ENCODE measurements at regions not wholly inside any gene's neighbourhood (a gene's known extent, or its start where the extent isn't known, plus 50 kb on each side); places are given as distances from the start of the nearest gene placed in this dataset.
"Not testable (repeated sequence)": the region's sequence is repeated elsewhere in the genome, so short reads cannot be mapped to it uniquely, and the experiment has no call there.

GRCh38 chr15:69876064-69876940, 221.4 kb downstream of the TLE3 start:
- Histone ChIP-seq H2AFZ (no peak overlapping the region), H3K4me2 (ENCODE audit: low read length) (no peak overlapping the region), H3K27me3 (ENCODE audit: control insufficient read depth, insufficient read depth, low read length) (no peaks in the 10 kb centered on the region), H3K9ac (no peak overlapping the region), H3K36me3 (ENCODE audit: control insufficient read depth, insufficient read depth, low read length) (no peaks in the 10 kb centered on the region), H3K27ac (no peak overlapping the region), H3K4me1 (no peaks in the 10 kb centered on the region), H3K4me3 (ENCODE audit: low read depth, low read length) (no peak overlapping the region), H3K79me2 (no peaks in the 10 kb centered on the region), H3K9me3 (ENCODE audit: control insufficient read depth, low read length) (no peaks in the 10 kb centered on the region)
- TF ChIP-seq CTCF (IDR thresholded peaks at IDR 0.05), result no peak

- H3K4me3 ChIP-seq (ENCODE audit: low read depth, low read length); H3K4me2 ChIP-seq (ENCODE audit: low read length); H3K27ac ChIP-seq; H3K36me3 ChIP-seq (ENCODE audit: control insufficient read depth, insufficient read depth, low read length); H3K9me3 ChIP-seq (ENCODE audit: control insufficient read depth, low read length); H3K79me2 ChIP-seq; H3K27me3 ChIP-seq (ENCODE audit: control insufficient read depth, insufficient read depth, low read length); H3K4me1 ChIP-seq; H3K9ac ChIP-seq; H2AFZ ChIP-seq: not testable (repeated sequence)
Measured at GRCh38 chr15:69879963-69880362, 217.8 kb downstream of the TLE3 start.

- Histone ChIP-seq H3K36me3 (ENCODE audit: control insufficient read depth, insufficient read depth, low read length) (no peaks in the 10 kb centered on the region), H3K9ac (no peak overlapping the region), H3K79me2 (no peaks in the 10 kb centered on the region), H3K4me2 (ENCODE audit: low read length) (no peak overlapping the region), H3K27me3 (ENCODE audit: control insufficient read depth, insufficient read depth, low read length) (no peaks in the 10 kb centered on the region), H3K4me3 (ENCODE audit: low read depth, low read length) (no peak overlapping the region), H3K4me1 (no peaks in the 10 kb centered on the region), H3K9me3 (ENCODE audit: control insufficient read depth, low read length) (no peaks in the 10 kb centered on the region), H3K27ac (no peak overlapping the region), H2AFZ (no peak overlapping the region)
- no peak for TF ChIP-seq CTCF (IDR thresholded peaks at IDR 0.05)
Measured at GRCh38 chr15:69880571-69881301, 217.0 kb downstream of the TLE3 start.

GRCh38 chr15:69881302-69881670, 216.4 kb downstream of the TLE3 start:
- no peak overlapping the region for H3K9ac ChIP-seq
- no peaks in the 10 kb centered on the region for H3K4me1 ChIP-seq
- no peak overlapping the region for H3K4me3 ChIP-seq (ENCODE audit: low read depth, low read length)
- TF ChIP-seq CTCF (IDR thresholded peaks at IDR 0.05), result no peak
- no peaks in the 10 kb centered on the region for H3K79me2 ChIP-seq
- no peak overlapping the region for H3K27ac ChIP-seq
- no peak overlapping the region for H3K4me2 ChIP-seq (ENCODE audit: low read length)
- H3K27me3 ChIP-seq (ENCODE audit: control insufficient read depth, insufficient read depth, low read length), result no peaks in the 10 kb centered on the region
- H3K9me3 ChIP-seq (ENCODE audit: control insufficient read depth, low read length), result no peaks in the 10 kb centered on the region
- H3K36me3 ChIP-seq (ENCODE audit: control insufficient read depth, insufficient read depth, low read length), result no peaks in the 10 kb centered on the region
- no peak overlapping the region for H2AFZ ChIP-seq

- H3K27ac ChIP-seq, result no peak overlapping the region
- H3K9me3 ChIP-seq (ENCODE audit: control insufficient read depth, low read length), result no peaks in the 10 kb centered on the region
- no peaks in the 10 kb centered on the region for H3K79me2 ChIP-seq
- H3K9ac ChIP-seq, result no peak overlapping the region
- no peak overlapping the region for H2AFZ ChIP-seq
- H3K4me3 ChIP-seq (ENCODE audit: low read depth, low read length), result no peak overlapping the region
- no peak for TF ChIP-seq CTCF (IDR thresholded peaks at IDR 0.05)
- H3K4me1 ChIP-seq, result no peaks in the 10 kb centered on the region
- H3K36me3 ChIP-seq (ENCODE audit: control insufficient read depth, insufficient read depth, low read length), result no peaks in the 10 kb centered on the region
- no peak overlapping the region for H3K4me2 ChIP-seq (ENCODE audit: low read length)
- no peaks in the 10 kb centered on the region for H3K27me3 ChIP-seq (ENCODE audit: control insufficient read depth, insufficient read depth, low read length)
Measured at GRCh38 chr15:69881766-69882165, 216.0 kb downstream of the TLE3 start.
